Suprapubic skin (tissue), 4 donors: ENCODE measurements at regions not wholly inside any gene's neighbourhood (a gene's known extent, or its start where the extent isn't known, plus 50 kb on each side); places are given as distances from the start of the nearest gene placed in this dataset.

ENCODE experiments used
- DNase-seq, 2 donors: peaks; one replicate each; pipeline ENCODE4 v3.0.0-alpha.2; 2019; ENCODE audit warnings: low spot score in 2 of 2
- H3K27ac ChIP-seq: fragments of 200-600 bp; sonication (generic); one replicate; pipeline ENCODE4 v1.5.1; 2019
- H3K27me3 ChIP-seq: fragments of 200-600 bp; sonication (generic); one replicate; pipeline ENCODE4 v1.5.1; 2019
- H3K36me3 ChIP-seq: fragments of 200-600 bp; sonication (generic); one replicate; pipeline ENCODE4 v1.5.1; 2019
- H3K4me1 ChIP-seq: fragments of 200-600 bp; sonication (generic); one replicate; pipeline ENCODE4 v1.5.1; 2019
- H3K4me3 ChIP-seq: fragments of 200-600 bp; sonication (generic); one replicate; pipeline ENCODE4 v1.5.1; 2019; ENCODE audit warnings: mild to moderate bottlenecking
- H3K9me3 ChIP-seq: fragments of 200-600 bp; sonication (generic); one replicate; pipeline ENCODE4 v1.5.1; 2019
- EP300 ChIP-seq: sonication (generic); formaldehyde crosslinking; IDR thresholded peaks from one replicate; pipeline ENCODE4 v1.6.1; 2017; ENCODE audit warnings: antibody characterized with exemption
- POLR2A ChIP-seq, 2 donors: fragments of 450-650 bp; IDR thresholded peaks; one replicate each; pipeline ENCODE4 v1.6.1; 2017; ENCODE audit warnings: antibody characterized with exemption in 2 of 2, mild to moderate bottlenecking in 2 of 2, moderate library complexity in 2 of 2
- POLR2AphosphoS5 ChIP-seq, 3 donors: sonication (generic); formaldehyde crosslinking; IDR thresholded peaks; one replicate each; pipeline ENCODE4 v1.6.1; 2017; ENCODE audit warnings: antibody characterized with exemption in 3 of 3
- TF ChIP-seq, protein P1 (sequence below), 2 donors: fragments of 200-600 bp in 1 of 2; fragments of 450-650 bp in 1 of 2; sonication (generic) in 1 of 2; IDR thresholded peaks; one replicate each; pipeline ENCODE4 v1.5.1; 2016 to 2019; ENCODE audit warnings: antibody characterized with exemption in 2 of 2, mild to moderate bottlenecking in 1 of 2, moderate library complexity in 1 of 2

GRCh38 chr6:85703406-85703805, 60.7 kb upstream of the SYNCRIP start:
- TF ChIP-seq, protein P1, sequence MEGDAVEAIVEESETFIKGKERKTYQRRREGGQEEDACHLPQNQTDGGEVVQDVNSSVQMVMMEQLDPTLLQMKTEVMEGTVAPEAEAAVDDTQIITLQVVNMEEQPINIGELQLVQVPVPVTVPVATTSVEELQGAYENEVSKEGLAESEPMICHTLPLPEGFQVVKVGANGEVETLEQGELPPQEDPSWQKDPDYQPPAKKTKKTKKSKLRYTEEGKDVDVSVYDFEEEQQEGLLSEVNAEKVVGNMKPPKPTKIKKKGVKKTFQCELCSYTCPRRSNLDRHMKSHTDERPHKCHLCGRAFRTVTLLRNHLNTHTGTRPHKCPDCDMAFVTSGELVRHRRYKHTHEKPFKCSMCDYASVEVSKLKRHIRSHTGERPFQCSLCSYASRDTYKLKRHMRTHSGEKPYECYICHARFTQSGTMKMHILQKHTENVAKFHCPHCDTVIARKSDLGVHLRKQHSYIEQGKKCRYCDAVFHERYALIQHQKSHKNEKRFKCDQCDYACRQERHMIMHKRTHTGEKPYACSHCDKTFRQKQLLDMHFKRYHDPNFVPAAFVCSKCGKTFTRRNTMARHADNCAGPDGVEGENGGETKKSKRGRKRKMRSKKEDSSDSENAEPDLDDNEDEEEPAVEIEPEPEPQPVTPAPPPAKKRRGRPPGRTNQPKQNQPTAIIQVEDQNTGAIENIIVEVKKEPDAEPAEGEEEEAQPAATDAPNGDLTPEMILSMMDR (IDR thresholded peaks at IDR 0.05): no peak
- TF ChIP-seq POLR2A (IDR thresholded peaks at IDR 0.05): no peak
- TF ChIP-seq POLR2AphosphoS5 (IDR thresholded peaks at IDR 0.05): no peak
- TF ChIP-seq EP300: no peak
- no peak overlapping the region for H3K4me3 ChIP-seq
- H3K36me3 ChIP-seq: no peaks in the 10 kb centered on the region
- H3K27me3 ChIP-seq: no peaks in the 10 kb centered on the region
- no peaks in the 10 kb centered on the region for H3K4me1 ChIP-seq
- DNase-seq: no peak
- no peaks in the 10 kb centered on the region for H3K9me3 ChIP-seq
- no peak overlapping the region for H3K27ac ChIP-seq
